HG02870 (cell line): ENCODE measurements at regions not wholly inside any gene's neighbourhood (a gene's known extent, or its start where the extent isn't known, plus 50 kb on each side); places are given as distances from the start of the nearest gene placed in this dataset.

ENCODE experiments used
- ATAC-seq: cut with Tn5 transposase; IDR thresholded peaks from one replicate; pipeline ENCODE4 v1.9.1; 2021; ENCODE audit warnings: mild to moderate bottlenecking, moderate library complexity; ENCODE audit not compliant: unreplicated experiment

DNA sequence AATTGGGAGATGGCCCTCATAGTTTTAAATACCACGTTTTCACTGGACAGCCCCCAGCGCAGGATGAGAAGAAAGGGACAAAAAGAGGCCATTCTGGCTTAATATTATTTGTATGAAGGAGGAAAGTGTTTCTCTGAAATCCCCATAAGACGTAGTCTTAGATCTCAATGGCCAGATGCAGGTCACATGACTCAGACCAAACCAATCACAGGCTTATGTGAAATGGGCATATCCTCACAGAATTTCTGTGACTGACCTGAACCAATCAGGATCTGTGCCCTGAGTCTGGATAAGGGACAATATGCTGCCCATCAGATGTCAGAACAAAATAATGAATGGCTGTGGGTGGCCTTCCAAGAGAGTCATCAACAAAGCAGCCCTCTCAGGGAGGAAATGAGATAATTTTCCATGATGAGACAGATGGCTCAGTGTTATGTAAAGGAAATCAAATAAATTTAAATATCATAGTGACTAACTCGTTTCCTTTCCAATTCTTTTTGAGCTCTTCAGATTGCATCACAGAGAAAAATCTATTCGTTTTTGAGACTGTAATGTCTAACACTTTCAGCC lies 1009.5 kb upstream of the TMEM132C start:
- ATAC-seq = no peak

DNA sequence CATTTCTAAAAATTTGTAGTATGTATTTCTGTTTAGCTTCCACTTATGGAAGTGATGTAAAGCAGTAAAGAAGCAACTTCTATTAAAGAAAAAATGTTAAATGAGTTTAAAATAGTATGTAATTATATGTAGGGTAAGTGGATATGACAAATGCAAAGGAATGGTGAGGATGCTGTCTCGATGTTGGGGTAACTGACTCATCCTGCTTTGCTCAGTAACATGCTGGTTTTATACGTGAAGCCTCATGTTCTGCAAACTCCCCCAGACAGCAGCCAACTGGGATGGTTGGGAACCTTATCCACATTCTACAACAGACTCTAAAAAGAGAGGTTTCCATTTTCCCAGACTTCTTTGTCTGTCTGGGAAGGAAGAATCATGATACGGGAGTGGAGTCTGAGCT lies 1006.4 kb upstream of the TMEM132C start:
- ATAC-seq = no peak

DNA sequence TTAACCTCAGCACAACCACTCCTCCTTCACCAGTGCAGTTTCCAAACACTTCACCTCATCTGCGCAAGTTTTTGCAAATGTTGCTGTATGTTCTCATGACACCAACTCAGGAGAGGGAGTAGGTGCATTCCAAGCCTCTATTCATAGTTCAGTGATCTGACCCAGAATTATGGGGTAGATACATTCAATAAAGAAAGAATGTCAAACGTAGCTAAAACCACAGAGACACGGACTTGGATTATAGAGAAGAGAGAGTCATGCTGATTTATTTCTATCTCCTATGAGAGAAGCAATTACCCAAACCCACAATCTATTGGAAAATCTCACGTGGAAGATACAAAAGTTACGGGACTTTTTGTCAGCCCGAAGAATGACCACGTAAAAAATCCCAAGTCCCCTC lies 1006.0 kb upstream of the TMEM132C start:
- no peak for ATAC-seq

- no peak for ATAC-seq
Measured at GRCh38 chr12:127262615-127263014, 1004.4 kb upstream of the TMEM132C start.

- ATAC-seq = no peak
Measured at GRCh38 chr12:127263621-127264020, 1003.3 kb upstream of the TMEM132C start.

GRCh38 chr12:127267128-127267527 lies 999.8 kb upstream of the TMEM132C start:
- ATAC-seq = no peak

- no peak for ATAC-seq
Measured at GRCh38 chr12:127268213-127268612, 998.8 kb upstream of the TMEM132C start.

GRCh38 chr12:127268706-127269425 lies 998.1 kb upstream of the TMEM132C start:
- no peak for ATAC-seq

DNA sequence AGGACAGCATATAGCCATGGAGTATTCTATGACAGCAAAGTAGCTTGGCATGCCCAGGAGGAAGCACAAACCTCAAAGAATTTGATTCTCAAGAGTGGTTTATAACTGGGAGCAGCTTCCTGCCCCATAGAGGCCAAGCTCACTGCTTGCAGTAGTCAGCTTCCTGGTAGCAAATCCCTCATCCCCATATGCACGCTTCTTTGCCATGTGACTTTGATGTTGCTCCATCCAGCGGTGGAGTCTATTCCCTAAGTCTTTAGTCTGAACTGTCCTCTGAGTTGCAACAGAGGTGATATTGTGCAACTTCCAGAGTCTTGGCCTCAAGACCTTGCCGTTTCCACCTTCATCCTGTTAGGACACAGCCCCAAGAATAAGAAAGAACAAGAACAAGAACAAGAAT lies 996.8 kb upstream of the TMEM132C start:
- ATAC-seq = no peak

DNA sequence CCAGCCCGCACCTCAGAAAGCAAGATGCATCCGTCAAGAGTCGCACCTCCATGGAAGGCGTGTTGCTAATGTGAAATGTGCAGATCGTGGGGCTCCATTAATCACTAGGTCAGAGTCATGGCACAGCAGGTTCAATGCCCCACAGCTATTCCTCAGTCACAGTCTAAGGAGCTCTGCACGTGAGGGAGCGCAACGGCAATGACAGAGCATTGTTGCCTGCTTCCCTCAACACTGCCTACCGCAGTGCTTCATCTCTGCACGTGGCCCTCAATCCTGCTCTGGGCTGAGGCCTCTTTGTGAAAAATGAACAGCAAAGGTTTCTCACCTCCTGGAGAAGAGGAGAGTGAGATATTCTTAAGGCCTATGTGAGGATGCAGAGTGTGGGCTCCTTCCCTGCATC lies 995.2 kb upstream of the TMEM132C start:
- ATAC-seq = no peak

DNA sequence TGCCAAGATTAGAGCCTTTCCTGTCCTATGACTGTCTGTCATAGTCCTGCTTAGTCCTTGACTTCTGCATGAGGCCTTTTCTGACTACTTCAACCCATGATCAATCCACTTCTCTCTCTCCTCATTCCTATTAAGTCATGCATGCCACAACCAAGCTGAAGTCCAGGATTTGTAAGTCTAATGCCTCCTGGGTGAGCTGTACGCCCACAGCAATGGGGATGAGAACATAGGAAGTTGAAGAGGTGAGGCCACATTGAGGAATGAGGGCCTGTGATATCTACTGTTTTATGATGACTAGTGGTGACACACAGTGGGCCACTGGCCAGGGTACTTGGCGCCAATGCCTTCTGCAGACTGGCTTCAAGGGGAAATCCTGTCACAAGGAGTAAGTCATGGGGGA lies 994.1 kb upstream of the TMEM132C start:
- no peak for ATAC-seq

DNA sequence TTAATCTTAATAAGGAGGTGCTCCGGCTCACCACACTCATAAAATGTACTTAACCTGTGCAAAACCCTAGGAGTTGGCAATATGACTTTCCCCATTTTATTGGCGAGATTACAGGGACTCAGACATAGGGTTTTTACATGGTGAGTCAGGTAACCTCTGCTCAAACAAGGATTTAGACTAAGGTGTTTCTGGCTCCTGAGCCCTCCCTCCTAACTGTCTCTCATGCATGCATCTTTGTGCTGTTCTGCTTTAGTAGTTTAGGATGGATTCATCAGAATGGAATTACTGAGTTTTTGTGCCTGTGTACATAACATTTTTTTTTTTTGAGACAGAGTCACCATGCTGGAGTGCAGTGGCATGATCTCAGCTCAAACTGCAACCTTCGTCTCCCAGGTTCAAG lies 993.3 kb upstream of the TMEM132C start:
- ATAC-seq = no peak

- no peak for ATAC-seq
Measured at GRCh38 chr12:127275416-127275815, 991.6 kb upstream of the TMEM132C start.

DNA sequence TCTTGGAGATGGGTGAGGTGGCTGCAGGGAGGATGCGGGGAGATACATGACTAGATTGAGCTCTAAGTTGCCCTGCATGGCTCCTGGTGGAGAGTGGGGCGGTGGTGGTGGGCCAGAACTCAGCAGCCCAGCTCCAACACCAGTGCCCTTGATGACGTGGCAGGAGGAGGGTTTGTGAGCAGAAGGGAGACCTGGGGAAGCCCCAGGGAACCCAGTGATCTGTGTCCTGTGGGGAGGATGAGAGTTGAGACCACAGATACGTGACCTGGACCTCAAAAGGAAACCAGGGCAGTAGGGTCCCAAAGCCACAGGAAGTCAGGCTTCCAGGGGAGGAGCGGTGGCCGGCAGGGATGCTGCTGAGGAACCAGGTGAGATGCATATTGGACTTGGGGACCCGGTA lies 989.1 kb upstream of the TMEM132C start:
- no peak for ATAC-seq

DNA sequence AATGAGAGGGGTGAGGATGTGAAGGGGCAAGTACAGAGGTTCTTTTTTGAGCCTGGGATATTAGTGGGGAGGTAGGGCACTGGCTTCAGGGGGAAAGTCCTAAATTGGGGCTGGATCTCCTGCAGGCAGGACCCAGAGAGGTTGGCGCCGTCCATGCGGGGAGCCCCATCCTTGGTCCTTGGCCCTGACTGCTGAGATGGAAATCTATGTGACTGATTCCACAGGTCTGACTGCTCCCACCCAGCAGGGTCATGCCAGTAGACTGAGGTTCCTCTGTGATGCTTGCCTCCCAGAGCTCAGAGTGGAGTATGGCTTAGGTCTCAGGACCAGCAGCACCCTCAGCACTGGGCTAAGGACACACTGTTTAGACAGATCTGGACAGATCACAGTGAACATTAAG lies 988.6 kb upstream of the TMEM132C start:
- ATAC-seq = no peak

- ATAC-seq = peak; percentile 60
Measured at GRCh38 chr12:127280393-127281275, 986.3 kb upstream of the TMEM132C start.

DNA sequence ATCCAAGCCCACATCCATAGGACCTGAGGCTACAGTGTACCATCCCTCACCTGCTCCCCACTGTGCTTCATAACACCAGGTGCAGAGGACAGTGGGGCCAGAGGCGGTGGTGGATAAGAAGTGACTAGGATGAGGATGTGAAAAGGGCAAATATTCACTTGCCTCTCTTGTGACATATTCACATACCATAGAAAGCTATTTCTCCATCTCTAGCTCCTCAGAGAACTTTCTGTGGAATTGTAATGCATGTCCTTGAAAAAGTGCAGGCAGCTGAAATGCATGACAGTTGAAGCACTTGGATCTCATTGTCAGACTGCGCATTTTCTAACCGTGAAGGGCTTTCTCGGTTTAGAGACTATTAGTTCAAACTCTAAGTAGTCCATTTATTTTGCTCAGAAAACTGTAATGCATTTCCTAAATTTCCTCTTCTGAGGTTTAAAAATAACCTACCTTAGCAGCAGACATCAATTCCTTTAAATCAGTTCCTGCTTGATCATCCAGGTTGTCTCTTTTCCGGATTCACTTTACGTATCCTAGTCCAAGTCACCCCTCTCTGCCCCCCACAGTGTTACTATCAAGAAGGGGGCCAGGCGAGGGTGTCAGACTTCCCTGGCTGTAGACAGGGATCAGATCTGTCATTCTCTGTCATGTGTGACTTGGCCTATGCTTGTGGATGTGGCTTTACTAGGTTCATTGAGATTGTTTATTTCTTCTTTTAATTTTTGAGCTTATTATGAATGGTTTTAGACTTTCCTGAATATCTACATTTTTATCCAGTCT lies 984.0 kb upstream of the TMEM132C start:
- no peak for ATAC-seq

- ATAC-seq = no peak
Measured at GRCh38 chr12:127284021-127284420, 982.9 kb upstream of the TMEM132C start.

- no peak for ATAC-seq
Measured at GRCh38 chr12:127284870-127285431, 982.0 kb upstream of the TMEM132C start.

- no peak for ATAC-seq
Measured at GRCh38 chr12:127286281-127286680, 980.7 kb upstream of the TMEM132C start.

DNA sequence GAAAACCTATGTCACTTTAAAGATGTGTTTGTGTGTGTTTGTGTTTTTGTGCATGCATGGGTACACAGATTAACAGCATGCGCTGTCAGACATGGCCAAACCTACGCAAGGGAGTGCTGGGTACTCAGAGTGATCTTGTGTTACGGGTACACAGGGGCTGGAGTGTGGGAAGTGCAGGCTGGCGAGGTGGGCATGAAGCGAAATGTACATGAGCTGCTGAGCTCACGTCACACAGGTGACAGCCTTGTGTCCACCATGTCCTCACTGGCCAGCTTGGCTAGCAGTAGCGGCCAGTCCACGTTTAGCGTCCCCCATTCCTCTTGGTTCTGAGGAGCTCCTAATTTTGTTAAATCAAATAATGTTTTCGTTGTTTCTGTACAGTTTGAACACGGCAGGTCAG lies 979.7 kb upstream of the TMEM132C start:
- no peak for ATAC-seq
